Epithelial cell of esophagus (primary cell): ENCODE measurements at regions not wholly inside any gene's neighbourhood (a gene's known extent, or its start where the extent isn't known, plus 50 kb on each side); places are given as distances from the start of the nearest gene placed in this dataset.

Experiments
- DNase-seq: peaks from one replicate; pipeline ENCODE4 v3.0.0; 2010; ENCODE audit warnings: low read depth
- H3K4me3 ChIP-seq: 2 replicates; pipeline ENCODE4 v1.5.1; 2011; ENCODE audit warnings: mild to moderate bottlenecking, low read length, control low read depth
- CTCF ChIP-seq: IDR thresholded peaks from 2 replicates; pipeline ENCODE4 v1.5.1; 2011; ENCODE audit warnings: low read depth, mild to moderate bottlenecking, low read length, control low read depth, inconsistent platforms; ENCODE audit not compliant: insufficient read depth; ENCODE audit errors: missing control alignments

- no peak for DNase-seq
- no peak overlapping the region for H3K4me3 ChIP-seq
- no peak for TF ChIP-seq CTCF
These were observed 79.1 kb upstream of the FBRSL1 start for GRCh38 chr12:132410849-132411248.

- no peak for DNase-seq
These were observed 79.7 kb upstream of the FBRSL1 start for GRCh38 chr12:132410296-132410625.

GRCh38 chr12:132409495-132410295, 80.3 kb upstream of the FBRSL1 start:
- no peak overlapping the region for H3K4me3 ChIP-seq
- DNase-seq = no peak
- TF ChIP-seq CTCF = no peak

More at GRCh38 chr12:132410296-132410625, 79.7 kb upstream of the FBRSL1 start:
- TF ChIP-seq CTCF = no peak
- H3K4me3 ChIP-seq = no peak overlapping the region

GRCh38 chr12:132408626-132409494, 79.5 kb upstream of the GALNT9 start:
- no peak overlapping the region for H3K4me3 ChIP-seq
- TF ChIP-seq CTCF = no peak
- no peak for DNase-seq

GRCh38 chr12:132407992-132408391, 78.6 kb upstream of the GALNT9 start:
- no peak for TF ChIP-seq CTCF
- DNase-seq = no peak

GRCh38 chr12:132407451-132407961, 78.1 kb upstream of the GALNT9 start:
- no peak for DNase-seq
- no peak overlapping the region for H3K4me3 ChIP-seq
- TF ChIP-seq CTCF = no peak

More at GRCh38 chr12:132407992-132408391, 78.6 kb upstream of the GALNT9 start:
- H3K4me3 ChIP-seq = no peak overlapping the region
